Retinal pigment epithelial cell (primary cell): ENCODE measurements at regions not wholly inside any gene's neighbourhood (a gene's known extent, or its start where the extent isn't known, plus 50 kb on each side); places are given as distances from the start of the nearest gene placed in this dataset.

ENCODE experiments used
- DNase-seq: peaks from one replicate; pipeline ENCODE4 v3.0.0-alpha.2; 2010; ENCODE audit warnings: low read depth
- H3K4me3 ChIP-seq: 2 replicates; pipeline ENCODE4 v1.5.1; 2011; ENCODE audit warnings: mild to moderate bottlenecking, low read length, control low read depth, moderate library complexity
- TF ChIP-seq, protein P1 (sequence below): conservative IDR thresholded peaks from 2 replicates; pipeline ENCODE4 v1.5.1; 2011; ENCODE audit warnings: low read depth, low read length, control low read depth, inconsistent platforms

DNA sequence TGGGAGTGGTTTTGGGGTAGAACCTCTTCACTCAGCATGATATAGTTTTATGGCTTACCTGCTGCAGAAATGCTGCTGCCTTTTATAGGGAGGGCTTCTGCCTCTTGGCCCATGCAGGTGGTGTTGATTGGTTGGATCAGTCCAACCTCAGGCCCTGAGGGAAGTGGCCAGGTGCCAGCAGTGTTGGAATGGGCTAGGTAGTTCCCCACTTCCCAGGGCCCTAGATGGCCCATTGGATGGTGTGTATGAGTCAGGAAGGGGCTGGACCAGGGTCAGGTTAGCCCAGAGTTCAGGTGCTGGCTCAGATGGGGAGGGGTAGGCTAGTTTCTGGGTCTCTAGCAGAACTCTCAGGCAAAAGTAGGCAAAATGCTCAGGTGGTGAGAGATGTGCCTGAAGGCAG, 455.5 kb downstream of the CCSER2 start:
- H3K4me3 ChIP-seq, result no peak overlapping the region
- TF ChIP-seq, protein P1, sequence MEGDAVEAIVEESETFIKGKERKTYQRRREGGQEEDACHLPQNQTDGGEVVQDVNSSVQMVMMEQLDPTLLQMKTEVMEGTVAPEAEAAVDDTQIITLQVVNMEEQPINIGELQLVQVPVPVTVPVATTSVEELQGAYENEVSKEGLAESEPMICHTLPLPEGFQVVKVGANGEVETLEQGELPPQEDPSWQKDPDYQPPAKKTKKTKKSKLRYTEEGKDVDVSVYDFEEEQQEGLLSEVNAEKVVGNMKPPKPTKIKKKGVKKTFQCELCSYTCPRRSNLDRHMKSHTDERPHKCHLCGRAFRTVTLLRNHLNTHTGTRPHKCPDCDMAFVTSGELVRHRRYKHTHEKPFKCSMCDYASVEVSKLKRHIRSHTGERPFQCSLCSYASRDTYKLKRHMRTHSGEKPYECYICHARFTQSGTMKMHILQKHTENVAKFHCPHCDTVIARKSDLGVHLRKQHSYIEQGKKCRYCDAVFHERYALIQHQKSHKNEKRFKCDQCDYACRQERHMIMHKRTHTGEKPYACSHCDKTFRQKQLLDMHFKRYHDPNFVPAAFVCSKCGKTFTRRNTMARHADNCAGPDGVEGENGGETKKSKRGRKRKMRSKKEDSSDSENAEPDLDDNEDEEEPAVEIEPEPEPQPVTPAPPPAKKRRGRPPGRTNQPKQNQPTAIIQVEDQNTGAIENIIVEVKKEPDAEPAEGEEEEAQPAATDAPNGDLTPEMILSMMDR, result no peak
- DNase-seq, result no peak

DNA sequence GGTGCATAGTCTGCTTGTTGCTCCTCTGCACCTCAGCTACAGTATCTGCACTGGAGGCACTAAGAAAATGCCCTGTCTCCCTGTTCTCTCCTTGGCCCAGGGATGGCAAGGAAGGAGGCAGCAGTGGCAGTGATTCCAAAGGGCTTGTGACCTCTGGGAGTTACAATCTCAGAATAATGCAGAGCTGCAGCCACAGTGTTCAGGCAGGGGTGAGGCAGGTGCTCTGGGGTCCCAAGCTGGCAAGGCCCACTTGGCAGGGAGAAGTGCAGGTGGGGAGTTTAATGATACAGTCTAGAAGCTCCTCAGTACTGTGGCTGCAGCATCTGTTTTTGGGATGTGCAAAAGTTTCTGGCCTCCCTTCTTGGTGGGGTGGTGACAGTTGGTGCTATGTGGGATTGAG, 456.4 kb downstream of the CCSER2 start:
- TF ChIP-seq, protein P1, result no peak
- DNase-seq, result no peak

DNA sequence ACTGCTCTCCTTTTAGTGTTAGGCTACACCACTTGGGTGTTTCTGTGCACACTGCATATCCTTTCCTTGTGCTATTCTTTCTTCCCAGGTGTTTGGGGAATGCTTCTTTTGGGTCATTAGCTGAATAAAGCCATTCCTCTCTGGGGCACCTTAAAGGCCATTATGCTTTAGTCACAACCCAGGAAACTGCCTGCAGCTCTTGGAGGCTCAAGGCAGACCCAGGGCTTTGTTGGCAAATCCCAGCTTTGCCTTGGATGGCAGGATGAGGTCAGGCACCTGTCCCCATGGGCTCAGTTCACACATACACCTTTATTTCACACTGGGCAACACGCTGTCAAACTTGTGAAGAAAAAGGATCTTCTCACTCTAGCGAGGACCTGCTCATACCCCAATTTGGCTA, 460.6 kb downstream of the CCSER2 start:
- TF ChIP-seq, protein P1, result no peak
- H3K4me3 ChIP-seq, result no peak overlapping the region
- no peak for DNase-seq

More for the DNA sequence above, 456.4 kb downstream of the CCSER2 start:
- H3K4me3 ChIP-seq, result no peak overlapping the region

DNA sequence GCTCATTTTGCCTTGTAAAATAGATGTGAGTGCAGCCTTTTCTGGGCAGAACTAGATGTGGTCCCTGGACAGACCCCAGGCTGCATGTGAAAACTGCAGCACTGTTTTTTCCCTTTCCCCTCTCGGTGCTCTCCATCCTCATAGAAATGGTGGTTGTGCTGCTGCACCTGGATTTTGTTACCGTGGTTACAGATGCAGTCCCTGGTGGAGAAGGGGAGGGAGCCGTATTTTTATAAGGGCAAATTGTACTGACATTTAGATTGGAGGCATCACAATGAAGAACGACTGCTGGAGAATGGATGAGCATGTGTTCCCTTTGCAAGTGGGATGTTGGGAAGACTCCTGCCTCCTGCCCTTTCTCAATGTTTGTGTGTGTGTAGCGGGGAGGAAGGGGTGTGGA, 469.9 kb downstream of the CCSER2 start:
- no peak for DNase-seq
- no peak overlapping the region for H3K4me3 ChIP-seq
- TF ChIP-seq, protein P1, result no peak

DNA sequence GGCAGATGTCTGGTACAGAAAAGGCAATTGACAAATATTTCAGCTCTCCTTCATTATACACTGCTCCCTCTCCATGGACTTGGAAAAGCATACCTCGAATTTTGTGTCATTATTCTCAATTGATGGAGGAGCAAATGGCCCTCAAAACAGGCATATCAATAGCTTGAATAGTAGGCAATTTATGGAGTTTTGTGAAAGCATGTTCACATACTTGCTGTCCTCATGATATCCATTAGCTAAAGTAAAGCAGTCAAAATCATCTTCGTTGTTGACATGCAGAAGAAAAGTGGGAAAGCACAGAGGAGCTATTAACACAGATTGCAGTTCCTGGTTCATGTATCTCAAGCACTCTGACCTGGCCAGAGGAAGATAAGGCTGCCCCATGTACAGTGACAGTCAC, 472.8 kb downstream of the CCSER2 start:
- no peak for DNase-seq
- TF ChIP-seq, protein P1, result no peak
- H3K4me3 ChIP-seq, result no peak overlapping the region

DNA sequence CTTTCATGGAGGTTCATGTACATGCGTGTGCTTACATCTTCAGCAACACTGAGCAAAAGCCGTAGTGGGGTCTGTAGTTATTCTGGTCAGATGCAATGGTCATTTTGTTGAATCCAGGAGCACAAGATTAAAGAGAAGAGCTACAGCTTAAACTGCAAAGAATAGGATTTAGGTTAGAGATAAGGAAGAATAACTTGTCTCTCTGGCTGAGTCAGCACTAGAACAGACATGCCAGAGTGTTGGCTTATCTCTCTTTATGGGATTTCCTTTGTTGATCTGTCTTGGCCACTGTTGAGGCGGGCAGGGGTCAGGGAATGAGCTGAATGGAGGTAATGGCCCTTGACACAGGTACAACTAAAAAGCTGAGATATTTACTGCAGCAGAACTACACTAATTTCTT, 473.5 kb downstream of the CCSER2 start:
- no peak overlapping the region for H3K4me3 ChIP-seq
- TF ChIP-seq, protein P1, result no peak
- DNase-seq, result no peak

DNA sequence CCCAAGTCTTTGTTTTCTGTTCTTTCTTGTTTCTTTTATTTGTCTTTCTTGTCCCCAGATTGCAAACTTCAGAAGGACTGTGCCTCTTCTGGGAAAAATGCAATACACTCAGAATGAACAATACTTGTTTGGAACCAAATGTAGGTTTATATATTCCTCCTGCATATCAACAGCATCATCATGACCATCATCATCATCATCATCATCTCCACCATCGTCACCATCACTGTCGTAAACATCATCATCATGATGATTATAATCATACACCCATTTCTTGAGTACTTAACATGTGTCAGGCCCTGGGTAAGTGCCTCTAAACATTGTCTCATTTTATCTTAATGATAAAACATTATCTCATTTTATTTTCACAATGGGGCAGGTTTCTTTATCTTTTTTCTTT, 476.8 kb downstream of the CCSER2 start:
- DNase-seq, result no peak
- TF ChIP-seq, protein P1, result no peak
- no peak overlapping the region for H3K4me3 ChIP-seq
